DOHH2 (cell line): ENCODE measurements at regions not wholly inside any gene's neighbourhood (a gene's known extent, or its start where the extent isn't known, plus 50 kb on each side); places are given as distances from the start of the nearest gene placed in this dataset.

ENCODE experiments used
- H3F3A ChIP-seq: fragments of 200-600 bp; sonication (generic), shearing (Covaris generic); 2 replicates; pipeline ENCODE4 v1.6.0; 2016; ENCODE audit warnings: antibody characterized with exemption, mild to moderate bottlenecking; ENCODE audit not compliant: control insufficient read depth, insufficient read depth
- H3K27ac ChIP-seq: fragments of 200-600 bp; sonication (generic); 2 replicates; pipeline ENCODE4 v1.5.1; 2014; ENCODE audit warnings: low read depth, mild to moderate bottlenecking, low read length, moderate library complexity
- H3K27me3 ChIP-seq: fragments of 200-600 bp; sonication (generic); 2 replicates; pipeline ENCODE4 v1.6.1; 2014; ENCODE audit warnings: mild to moderate bottlenecking, low read length, mixed read lengths; ENCODE audit not compliant: control insufficient read depth
- H3K36me3 ChIP-seq: fragments of 200-600 bp; sonication (generic); 2 replicates; pipeline ENCODE4 v1.6.1; 2014; ENCODE audit warnings: mild to moderate bottlenecking, low read length, moderate library complexity, mixed read lengths; ENCODE audit not compliant: control insufficient read depth
- H3K4me1 ChIP-seq: fragments of 200-600 bp; sonication (generic); 2 replicates; pipeline ENCODE4 v1.6.1; 2014; ENCODE audit warnings: mild to moderate bottlenecking, low read length, mixed read lengths; ENCODE audit not compliant: control insufficient read depth
- H3K4me2 ChIP-seq: fragments of 200-600 bp; sonication (generic); 2 replicates; pipeline ENCODE4 v1.6.0; 2014; ENCODE audit warnings: mild to moderate bottlenecking, low read length, moderate library complexity
- H3K4me3 ChIP-seq: fragments of 200-600 bp; sonication (generic); 2 replicates; pipeline ENCODE4 v1.5.1; 2014; ENCODE audit warnings: mild to moderate bottlenecking, low read length, mixed read lengths
- H3K79me2 ChIP-seq: fragments of 200-600 bp; sonication (generic); 2 replicates; pipeline ENCODE4 v1.6.1; 2014; ENCODE audit warnings: mild to moderate bottlenecking, low read length, mixed read lengths; ENCODE audit not compliant: control insufficient read depth
- H3K9me2 ChIP-seq: fragments of 200-600 bp; sonication (generic); replicated peaks from 2 replicates; pipeline ENCODE4 v1.6.1; 2014; ENCODE audit warnings: mild to moderate bottlenecking, low read length, mixed read lengths; ENCODE audit not compliant: control insufficient read depth
- H3K9me3 ChIP-seq: fragments of 200-600 bp; sonication (generic); 2 replicates; pipeline ENCODE4 v1.6.1; 2014; ENCODE audit warnings: antibody characterized with exemption, low read length, mixed read lengths; ENCODE audit not compliant: control insufficient read depth, insufficient read depth
- H4K20me1 ChIP-seq: fragments of 200-600 bp; sonication (generic); 2 replicates; pipeline ENCODE4 v1.6.0; 2014; ENCODE audit warnings: low read depth, mild to moderate bottlenecking, antibody characterized with exemption, low read length, moderate library complexity; ENCODE audit not compliant: control insufficient read depth, insufficient read depth
- CTCF ChIP-seq: fragments of 200-600 bp; sonication (generic); IDR thresholded peaks from one replicate; pipeline ENCODE4 v1.5.1; 2014; ENCODE audit warnings: antibody characterized with exemption, mild to moderate bottlenecking, low read depth, low read length; ENCODE audit not compliant: poor library complexity, severe bottlenecking
- EZH2phosphoT487 ChIP-seq: fragments of 200-600 bp; sonication (generic); IDR thresholded peaks from 2 replicates; pipeline ENCODE4 v1.6.1; 2017; ENCODE audit warnings: borderline replicate concordance, mild to moderate bottlenecking, antibody characterized with exemption, low read length, moderate library complexity, mixed read lengths

DNA sequence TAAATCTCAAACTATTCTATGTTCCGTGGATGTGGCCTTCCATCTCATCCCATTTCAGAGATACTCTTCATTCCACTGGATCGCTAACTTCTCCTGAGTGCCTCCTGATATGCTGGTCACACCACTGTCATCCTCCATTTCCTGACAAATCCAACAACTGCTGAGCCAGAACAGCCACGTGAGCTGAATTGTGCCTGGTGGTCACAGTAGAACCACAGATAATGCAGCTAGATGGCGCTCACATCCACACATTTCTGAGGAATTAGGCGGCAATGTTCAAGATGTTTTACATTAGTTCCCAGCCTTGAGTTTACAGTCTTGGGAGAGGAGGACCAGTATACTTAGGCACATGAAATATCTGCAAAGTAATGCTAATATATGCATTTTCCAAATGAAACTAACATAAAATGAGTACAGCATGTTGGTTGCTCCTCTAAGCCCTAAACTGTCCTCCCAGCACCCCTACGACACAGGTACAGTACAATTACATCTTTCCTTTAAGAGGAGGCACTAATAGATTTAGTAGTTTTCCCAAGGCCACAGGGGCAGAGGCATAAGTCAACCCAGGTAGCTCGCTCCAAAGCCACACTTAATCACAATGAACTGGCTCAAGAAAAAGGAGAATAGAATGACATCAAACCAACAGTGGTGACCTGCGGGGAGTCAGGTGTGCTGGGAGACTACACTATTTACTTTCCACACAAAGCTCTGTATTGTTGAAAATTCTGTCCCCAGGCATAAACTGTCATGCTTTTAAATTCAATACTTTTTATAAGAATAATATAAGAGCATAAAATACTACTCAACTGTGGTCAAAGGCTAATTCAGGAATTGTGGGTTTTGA, 134.2 kb downstream of the CHIC2 start:
- Histone ChIP-seq H3K4me1 (peaks cover 2% of the 10 kb centered on the region; the same call in 1 of the 2 replicates), H3K9me3 (no peaks in the 10 kb centered on the region), H3K79me2 (no peaks in the 10 kb centered on the region), H3K27me3 (no peaks in the 10 kb centered on the region), H3F3A (no peaks in the 10 kb centered on the region), H3K27ac (no peak overlapping the region), H3K36me3 (no peaks in the 10 kb centered on the region), H3K9me2 (no peaks in the 10 kb centered on the region), H4K20me1 (no peaks in the 10 kb centered on the region), H3K4me2 (no peak overlapping the region), H3K4me3 (no peak overlapping the region)
- TF ChIP-seq EZH2phosphoT487: no peak
- peak; percentile 79 for TF ChIP-seq CTCF

DNA sequence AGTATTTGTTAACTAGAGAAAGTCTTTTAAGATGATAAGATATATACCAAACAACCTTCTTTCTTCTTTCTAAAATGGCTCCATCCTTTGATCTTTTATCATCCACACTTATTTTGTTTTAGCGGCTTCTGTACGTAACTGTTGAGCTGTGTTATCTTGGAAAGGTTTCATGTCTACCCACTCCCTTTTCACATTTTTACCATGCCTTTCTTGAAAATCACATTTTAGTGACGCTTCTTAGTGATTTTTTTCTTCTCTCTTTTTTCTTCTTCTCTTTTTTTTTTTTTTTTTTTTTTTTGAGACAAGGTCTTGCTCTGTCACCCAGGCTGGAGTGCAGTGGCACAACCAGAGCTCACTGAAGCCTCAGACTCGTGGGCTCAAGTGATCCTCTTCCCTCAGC, 135.1 kb downstream of the CHIC2 start:
- no peaks in the 10 kb centered on the region for H3K27me3 ChIP-seq
- no peak overlapping the region for H3K4me2 ChIP-seq
- H3K79me2 ChIP-seq: no peaks in the 10 kb centered on the region
- no peak overlapping the region for H3K27ac ChIP-seq
- H4K20me1 ChIP-seq: no peaks in the 10 kb centered on the region
- TF ChIP-seq CTCF: no peak
- no peaks in the 10 kb centered on the region for H3K9me2 ChIP-seq
- no peaks in the 10 kb centered on the region for H3F3A ChIP-seq
- H3K4me3 ChIP-seq: no peak overlapping the region
- peaks cover 2% of the 10 kb centered on the region; the same call in 1 of the 2 replicates for H3K4me1 ChIP-seq
- H3K9me3 ChIP-seq: no peaks in the 10 kb centered on the region
- no peaks in the 10 kb centered on the region for H3K36me3 ChIP-seq

- Histone ChIP-seq H3K4me2 (no peak overlapping the region), H3K79me2 (no peaks in the 10 kb centered on the region), H4K20me1 (no peaks in the 10 kb centered on the region), H3K36me3 (no peaks in the 10 kb centered on the region), H3K9me3 (no peaks in the 10 kb centered on the region), H3F3A (no peaks in the 10 kb centered on the region), H3K4me1 (peaks cover 2% of the 10 kb centered on the region; the same call in 1 of the 2 replicates), H3K27ac (no peak overlapping the region), H3K27me3 (no peaks in the 10 kb centered on the region), H3K4me3 (no peak overlapping the region), H3K9me2 (no peaks in the 10 kb centered on the region)
- TF ChIP-seq EZH2phosphoT487 (no peak), CTCF (no peak)
Measured at GRCh38 chr4:53928825-53929224, 135.6 kb downstream of the CHIC2 start.
